H1 (cell line): ENCODE measurements at regions not wholly inside any gene's neighbourhood (a gene's known extent, or its start where the extent isn't known, plus 50 kb on each side); places are given as distances from the start of the nearest gene placed in this dataset.

Experiments
- CTCF ChIA-PET: fragments of 300-600 bp; sonication (Branson Sonifier 250); formaldehyde crosslinking; loops from one replicate; lab custom pipeline; 2021; ENCODE audit not compliant: partially characterized antibody; lab: Charles Lee
- POLR2A ChIA-PET: fragments of 300-600 bp; sonication (Branson Sonifier 250); formaldehyde crosslinking; loops from one replicate; lab custom pipeline; 2021; ENCODE audit warnings: inconsistent platforms; ENCODE audit not compliant: partially characterized antibody; lab: Charles Lee
- DNase-seq, 2 experiments: peaks; one replicate each; pipeline versions ENCODE4 v3.0.0 to v3.0.0-alpha.2; 2010 to 2022; ENCODE audit warnings: low spot score in 2 of 2, low read depth in 1 of 2, mixed read lengths in 1 of 2
- FAIRE-seq: peaks from 2 replicates; lab custom pipeline; 2011; peaks lifted over from hg19 to GRCh38; lab: Jason Lieb, UNC
- H2AFZ ChIP-seq: 2 replicates; pipeline ENCODE4 v1.8.1; 2012; ENCODE audit warnings: low read length, inconsistent platforms
- H2AK5ac ChIP-seq: 2 replicates; pipeline ENCODE4 v1.6.1; 2013; ENCODE audit warnings: low read depth, low read length
- H2BK120ac ChIP-seq: replicated peaks from 2 replicates; pipeline ENCODE3; 2013; ENCODE audit warnings: low read depth, low read length, inconsistent platforms
- H2BK12ac ChIP-seq: 2 replicates; pipeline ENCODE4 v1.6.1; 2013; ENCODE audit warnings: low read depth, low read length
- H2BK15ac ChIP-seq: 2 replicates; pipeline ENCODE4 v1.6.1; 2013; ENCODE audit warnings: low read length
- H2BK20ac ChIP-seq: 2 replicates; pipeline ENCODE4 v1.6.1; 2013; ENCODE audit warnings: low read length
- H2BK5ac ChIP-seq: 2 replicates; pipeline ENCODE4 v1.6.1; 2013; ENCODE audit warnings: low read depth, low read length
- H3K14ac ChIP-seq: 2 replicates; pipeline ENCODE4 v1.6.1; 2013; ENCODE audit warnings: inconsistent platforms; ENCODE audit not compliant: insufficient read length
- H3K18ac ChIP-seq: 2 replicates; pipeline ENCODE4 v1.6.1; 2013; ENCODE audit warnings: low read length; ENCODE audit errors: extremely low read depth
- H3K23ac ChIP-seq: 2 replicates; pipeline ENCODE4 v1.6.1; 2013; ENCODE audit warnings: inconsistent platforms; ENCODE audit not compliant: insufficient read length
- H3K23me2 ChIP-seq: 2 replicates; pipeline ENCODE4 v1.6.1; 2013; ENCODE audit warnings: low read depth, low read length
- H3K27ac ChIP-seq: 2 replicates; pipeline ENCODE4 v1.6.1; 2011; ENCODE audit warnings: low read depth, low read length, inconsistent platforms
- H3K27me3 ChIP-seq, 4 experiments: replicated peaks in 1 of 4; 1 replicate in 1 of 4; 2 replicates in 3 of 4; pipeline versions ENCODE4 v1.6.1 to v1.8.1; 2011 to 2013; ENCODE audit warnings: low read length in 3 of 4, mild to moderate bottlenecking in 3 of 4, inconsistent platforms in 2 of 4, mixed read lengths in 2 of 4, moderate library complexity in 1 of 4; ENCODE audit not compliant: control insufficient read depth in 3 of 4, insufficient read depth in 3 of 4; ENCODE audit errors: extremely low read depth in 1 of 4
- H3K36me3 ChIP-seq, 4 experiments: 2 replicates each; pipeline versions ENCODE4 v1.6.1 to v1.8.1; 2011 to 2013; ENCODE audit warnings: mild to moderate bottlenecking in 4 of 4, low read length in 3 of 4, moderate library complexity in 2 of 4, control low read depth in 1 of 4, inconsistent platforms in 1 of 4; ENCODE audit not compliant: insufficient read depth in 4 of 4, control insufficient read depth in 2 of 4
- H3K4ac ChIP-seq: replicated peaks from 2 replicates; pipeline ENCODE3; 2013; ENCODE audit warnings: low read length, low read depth, mixed read lengths, inconsistent platforms; ENCODE audit not compliant: insufficient read length
- H3K4me1 ChIP-seq, 4 experiments: replicated peaks in 1 of 4; 1 replicate in 1 of 4; 2 replicates in 3 of 4; pipeline versions ENCODE4 v1.6.1 to v1.8.1; 2011 to 2013; ENCODE audit warnings: low read length in 3 of 4, inconsistent platforms in 2 of 4, mixed read lengths in 1 of 4; ENCODE audit not compliant: insufficient read depth in 4 of 4, control insufficient read depth in 3 of 4
- H3K4me2 ChIP-seq, 2 experiments: 2 replicates each; pipeline versions ENCODE4 v1.6.1 to v1.8.1; 2011 to 2013; ENCODE audit warnings: low read depth in 2 of 2, low read length in 2 of 2, control low read depth in 1 of 2, inconsistent platforms in 1 of 2, mild to moderate bottlenecking in 1 of 2; ENCODE audit not compliant: insufficient read depth in 1 of 2
- H3K4me3 ChIP-seq, 4 experiments: fragments of 200-600, 300-600 bp in 1 of 4; sonication (generic), shearing (Covaris generic), sonication (Bioruptor Twin) in 1 of 4; 2 replicates each; pipeline versions ENCODE4 v1.5.1 to v1.8.1; 2011 to 2016; ENCODE audit warnings: low read length in 4 of 4, low read depth in 3 of 4, control low read depth in 2 of 4, inconsistent platforms in 2 of 4, mild to moderate bottlenecking in 2 of 4, mixed read lengths in 1 of 4, moderate library complexity in 1 of 4; ENCODE audit not compliant: insufficient read depth in 2 of 4; ENCODE audit errors: extremely low read depth in 1 of 4
- H3K56ac ChIP-seq: replicated peaks from 2 replicates; pipeline ENCODE3; 2013; ENCODE audit warnings: low read depth, mild to moderate bottlenecking, mixed read lengths, low read length, inconsistent platforms; ENCODE audit not compliant: insufficient read length
- H3K79me1 ChIP-seq: 2 replicates; pipeline ENCODE4 v1.6.1; 2013; ENCODE audit warnings: low read depth, low read length, control low read depth
- H3K79me2 ChIP-seq, 2 experiments: 2 replicates each; pipeline versions ENCODE4 v1.6.1 to v1.8.1; 2012 to 2013; ENCODE audit warnings: low read length in 2 of 2, mild to moderate bottlenecking in 2 of 2, inconsistent platforms in 1 of 2; ENCODE audit not compliant: insufficient read depth in 2 of 2, control insufficient read depth in 1 of 2
- H3K9ac ChIP-seq, 4 experiments: replicated peaks in 1 of 4; 1 replicate in 1 of 4; 2 replicates in 3 of 4; pipeline versions ENCODE4 v1.6.1 to v1.8.1; 2011 to 2013; ENCODE audit warnings: low read depth in 3 of 4, low read length in 3 of 4, control low read depth in 2 of 4, mild to moderate bottlenecking in 2 of 4, moderate library complexity in 2 of 4, inconsistent platforms in 1 of 4; ENCODE audit errors: extremely low read depth in 1 of 4
- H3K9me3 ChIP-seq, 2 experiments: 2 replicates each; pipeline versions ENCODE4 v1.6.1 to v1.8.1; 2012 to 2013; ENCODE audit warnings: mild to moderate bottlenecking in 2 of 2, moderate library complexity in 2 of 2, control low read depth in 1 of 2, inconsistent platforms in 1 of 2, low read depth in 1 of 2, low read length in 1 of 2, mixed read lengths in 1 of 2; ENCODE audit not compliant: insufficient read depth in 2 of 2
- H4K20me1 ChIP-seq, 2 experiments: replicated peaks in 1 of 2; 2 replicates each; pipeline versions ENCODE3 to v1.8.1; 2011 to 2013; ENCODE audit warnings: inconsistent platforms in 2 of 2, low read length in 2 of 2, mild to moderate bottlenecking in 1 of 2; ENCODE audit not compliant: insufficient read depth in 2 of 2, control insufficient read depth in 1 of 2
- H4K5ac ChIP-seq: 2 replicates; pipeline ENCODE4 v1.6.1; 2013; ENCODE audit warnings: low read length, low read depth, mixed read lengths, inconsistent platforms; ENCODE audit not compliant: insufficient read length
- H4K8ac ChIP-seq: 2 replicates; pipeline ENCODE4 v1.8.0; 2013; ENCODE audit warnings: mild to moderate bottlenecking, moderate library complexity, low read length, inconsistent platforms; ENCODE audit not compliant: insufficient read depth; ENCODE audit errors: extremely low read depth
- H4K91ac ChIP-seq: replicated peaks from 2 replicates; pipeline ENCODE3; 2013; ENCODE audit warnings: low read length, mixed read lengths, inconsistent platforms; ENCODE audit not compliant: insufficient read length
- ATF3 ChIP-seq: IDR thresholded peaks from 2 replicates; pipeline ENCODE4 v1.6.1; 2011; ENCODE audit warnings: low read depth, mild to moderate bottlenecking, low read length; ENCODE audit not compliant: insufficient read depth
- BRCA1 ChIP-seq: IDR thresholded peaks from 2 replicates; pipeline ENCODE4 v1.6.1; 2012; ENCODE audit warnings: low read depth, low read length, improper control_type of control experiment
- CEBPB ChIP-seq: IDR thresholded peaks from 2 replicates; pipeline ENCODE4 v1.6.1; 2012; ENCODE audit warnings: low read depth, low read length
- CHD2 ChIP-seq: IDR thresholded peaks from 2 replicates; pipeline ENCODE4 v1.6.1; 2012; ENCODE audit warnings: low read length, improper control_type of control experiment
- EZH2 ChIP-seq: fragments of 200-600 bp; sonication (generic); IDR thresholded peaks from 2 replicates; pipeline ENCODE4 v1.7.1; 2012; ENCODE audit warnings: low read depth, mild to moderate bottlenecking, moderate library complexity, low read length, inconsistent platforms; ENCODE audit not compliant: severe bottlenecking
- FOSL1 ChIP-seq: IDR thresholded peaks from 2 replicates; pipeline ENCODE4 v1.6.1; 2011; ENCODE audit warnings: mild to moderate bottlenecking, low read depth, low read length, moderate library complexity; ENCODE audit not compliant: insufficient read depth
- KDM4A ChIP-seq: IDR thresholded peaks from one replicate; pipeline ENCODE4 v1.7.1; 2012; ENCODE audit warnings: low read depth, mild to moderate bottlenecking, moderate library complexity, low read length, inconsistent platforms; ENCODE audit not compliant: severe bottlenecking
- MAFK ChIP-seq: IDR thresholded peaks from 2 replicates; pipeline ENCODE4 v1.6.1; 2012; ENCODE audit warnings: low read depth, mild to moderate bottlenecking, improper control_type of control experiment, low read length
- NANOG ChIP-seq: IDR thresholded peaks from 2 replicates; pipeline ENCODE4 v1.6.1; 2011; ENCODE audit warnings: low read length, low read depth, mild to moderate bottlenecking, inconsistent platforms; ENCODE audit not compliant: insufficient read depth, poor library complexity, severe bottlenecking
- RXRA ChIP-seq: IDR thresholded peaks from 2 replicates; pipeline ENCODE4 v1.6.1; 2011; ENCODE audit warnings: low read depth, mild to moderate bottlenecking, low read length, moderate library complexity; ENCODE audit not compliant: insufficient read depth
- SAP30 ChIP-seq: fragments of 300-600 bp; sonication (generic); IDR thresholded peaks from 2 replicates; pipeline ENCODE4 v1.7.1; 2012; ENCODE audit warnings: low read length, moderate library complexity, mild to moderate bottlenecking, inconsistent platforms; ENCODE audit not compliant: insufficient read depth, insufficient replicate concordance
- SIX5 ChIP-seq: IDR thresholded peaks from 2 replicates; pipeline ENCODE4 v1.6.1; 2011; ENCODE audit warnings: mild to moderate bottlenecking, low read depth, low read length
- SP2 ChIP-seq: IDR thresholded peaks from 2 replicates; pipeline ENCODE4 v1.6.1; 2012; ENCODE audit warnings: mild to moderate bottlenecking, low read length, inconsistent platforms
- TBP ChIP-seq: IDR thresholded peaks from 2 replicates; pipeline ENCODE4 v1.6.1; 2011; ENCODE audit warnings: low read depth, low read length, improper control_type of control experiment
- TCF12 ChIP-seq: IDR thresholded peaks from 2 replicates; pipeline ENCODE4 v1.6.1; 2011; ENCODE audit warnings: low read depth, mild to moderate bottlenecking, low read length
- WGBS, 2 experiments: shearing (Covaris generic) in 1 of 2; methylation state at CpG; one replicate each; pipeline versions ENCODE4 v1.1.6 to v1.1.7; 2013 to 2015; ENCODE audit warnings: low lambda C conversion rate in 2 of 2, mixed read lengths in 2 of 2, inconsistent platforms in 1 of 2, low coverage in 1 of 2, missing lambda C conversion rate in 1 of 2; ENCODE audit not compliant: insufficient replicate concordance in 2 of 2, insufficient coverage in 1 of 2, insufficient read length in 1 of 2; ENCODE audit errors: extremely low coverage in 1 of 2, missing lambda C conversion rate in 1 of 2; 5-methylcytosine and 5-hydroxymethylcytosine counted together

DNA sequence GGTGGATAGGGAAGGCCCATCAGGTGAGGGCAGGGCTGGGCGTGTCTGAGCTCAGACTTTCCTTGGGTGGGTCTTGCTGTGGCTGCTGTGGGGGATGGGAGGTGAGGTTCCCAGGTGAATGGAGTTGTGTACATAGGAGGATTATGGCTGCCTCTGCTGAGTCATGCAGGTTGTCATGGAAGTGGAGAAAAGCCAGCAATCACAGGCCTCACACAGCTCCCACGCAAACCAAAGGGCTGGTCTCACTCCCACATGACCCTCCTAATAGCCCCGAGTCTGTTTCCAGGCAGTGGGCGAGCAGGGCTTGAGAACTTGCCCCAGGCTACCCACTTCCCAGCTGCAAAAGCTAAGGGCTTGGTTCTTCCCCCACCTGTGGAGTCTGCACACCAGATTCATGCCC lies 149.5 kb downstream of the IPO8 start:
- no peak overlapping the region for H4K91ac ChIP-seq
- no peak overlapping the region for H3K27ac ChIP-seq
- no peaks in the 10 kb centered on the region for H3K4me1 ChIP-seq
- ChIA-PET CTCF (interaction anchor here (0.6 to 1.4 kb wide), 3 partner anchors 28 to 1617 kb away, joined by 3 read pairs; no protein-coding TSS in a partner anchor), POLR2A (no interaction called here)
- no peak overlapping the region for H4K8ac ChIP-seq
- H3K4ac ChIP-seq: no peak overlapping the region
- 94% methylated on average over 4 of the region's 4 CpGs; no CpG with 5 or more reads in 1 of the 2 experiments for WGBS, 2 experiments
- no peak overlapping the region for H2BK12ac ChIP-seq
- no peaks in the 10 kb centered on the region for H3K27me3 ChIP-seq
- no peak overlapping the region for H2AFZ ChIP-seq
- H3K79me1 ChIP-seq: no peaks in the 10 kb centered on the region
- H3K9me3 ChIP-seq: peaks cover 5 to 13% of the 10 kb centered on the region in 2 experiments; a peak in 3 of 4 replicates
- DNase-seq (no peak), FAIRE-seq (no peak)
- no peak overlapping the region for H3K9ac ChIP-seq
- no peaks in the 10 kb centered on the region for H3K79me2 ChIP-seq
- no peaks in the 10 kb centered on the region for H3K36me3 ChIP-seq
- H3K23me2 ChIP-seq: no peaks in the 10 kb centered on the region; the same call in 1 of the 2 replicates
- no peak overlapping the region for H4K5ac ChIP-seq
- TF ChIP-seq NANOG (no peak), RXRA (no peak), CEBPB (no peak), TCF12 (no peak), EZH2 (no peak), SAP30 (no peak), KDM4A (no peak), BRCA1 (no peak), SIX5 (no peak), CHD2 (no peak), FOSL1 (no peak), ATF3 (no peak), MAFK (no peak), TBP (no peak), SP2 (no peak)
- H3K4me2 ChIP-seq: no peak overlapping the region
- H2BK5ac ChIP-seq: no peak overlapping the region
- H2AK5ac ChIP-seq: no peak overlapping the region
- H3K56ac ChIP-seq: no peak overlapping the region
- H3K23ac ChIP-seq: no peak overlapping the region
- H3K18ac ChIP-seq: no peak overlapping the region
- no peak overlapping the region for H3K4me3 ChIP-seq
- no peak overlapping the region for H2BK20ac ChIP-seq
- H2BK120ac ChIP-seq: no peak overlapping the region
- no peak overlapping the region for H3K14ac ChIP-seq
- no peaks in the 10 kb centered on the region for H4K20me1 ChIP-seq
- no peak overlapping the region for H2BK15ac ChIP-seq
